Neural progenitor cell (in vitro differentiated cells): ENCODE measurements at regions not wholly inside any gene's neighbourhood (a gene's known extent, or its start where the extent isn't known, plus 50 kb on each side); places are given as distances from the start of the nearest gene placed in this dataset.

ENCODE experiments used
- DNase-seq: peaks from one replicate; pipeline ENCODE4 v3.0.0-alpha.2; 2016; ENCODE audit warnings: low spot score
- H2AFZ ChIP-seq: fragments of 200-600 bp; sonication (generic); replicated peaks from 2 replicates; pipeline ENCODE4 v1.6.1; 2016; ENCODE audit warnings: antibody characterized with exemption
- H3F3A ChIP-seq: fragments of 200-600 bp; sonication (generic); 2 replicates; pipeline ENCODE4 v1.6.1; 2016; ENCODE audit warnings: antibody characterized with exemption, low read depth
- H3K27ac ChIP-seq: fragments of 200-600 bp; sonication (generic); 2 replicates; pipeline ENCODE4 v1.5.1; 2016; ENCODE audit warnings: mild to moderate bottlenecking
- H3K27me3 ChIP-seq: fragments of 200-600 bp; sonication (generic); 2 replicates; pipeline ENCODE4 v1.6.1; 2016; ENCODE audit warnings: mild to moderate bottlenecking, moderate library complexity
- H3K36me3 ChIP-seq: fragments of 200-600 bp; sonication (generic); 2 replicates; pipeline ENCODE4 v1.5.1; 2016
- H3K4me1 ChIP-seq: fragments of 200-600 bp; sonication (generic); 2 replicates; pipeline ENCODE4 v1.6.1; 2016; ENCODE audit warnings: mixed run types
- H3K4me2 ChIP-seq: fragments of 200-600 bp; sonication (generic); 2 replicates; pipeline ENCODE4 v1.6.1; 2016
- H3K4me3 ChIP-seq: fragments of 200-600 bp; sonication (generic); 2 replicates; pipeline ENCODE4 v1.5.1; 2016
- H3K79me2 ChIP-seq: fragments of 200-600 bp; sonication (generic); 2 replicates; pipeline ENCODE4 v1.6.1; 2016; ENCODE audit warnings: low read depth
- H3K9ac ChIP-seq: fragments of 200-600 bp; sonication (generic); 2 replicates; pipeline ENCODE4 v1.6.1; 2016
- H3K9me3 ChIP-seq: fragments of 200-600 bp; sonication (generic); 2 replicates; pipeline ENCODE4 v1.5.1; 2016; ENCODE audit warnings: low read depth
- H4K20me1 ChIP-seq: fragments of 200-600 bp; sonication (generic); 2 replicates; pipeline ENCODE4 v1.6.1; 2016; ENCODE audit warnings: low read depth
- H3K27ac Mint-ChIP-seq: 3 replicates; pipeline ENCODE4 v1.8.0; 2021; ENCODE audit warnings: mixed read lengths
- H3K27me3 Mint-ChIP-seq: 2 replicates; pipeline ENCODE4 v1.8.0; 2022; ENCODE audit warnings: low read depth, mild to moderate bottlenecking, inconsistent platforms, moderate library complexity, mixed read lengths; ENCODE audit not compliant: insufficient read depth
- H3K36me3 Mint-ChIP-seq: 3 replicates; pipeline ENCODE4 v1.8.0; 2021; ENCODE audit warnings: mixed read lengths
- H3K4me1 Mint-ChIP-seq: 3 replicates; pipeline ENCODE4 v1.8.0; 2021; ENCODE audit warnings: mixed read lengths
- H3K4me3 Mint-ChIP-seq: 3 replicates; pipeline ENCODE4 v1.8.0; 2021; ENCODE audit warnings: mild to moderate bottlenecking, moderate library complexity, mixed read lengths
- H3K9me3 Mint-ChIP-seq: 3 replicates; pipeline ENCODE4 v1.8.0; 2020; ENCODE audit warnings: mixed read lengths
- CTCF ChIP-seq: fragments of 200-600 bp; sonication (generic); IDR thresholded peaks from 2 replicates; pipeline ENCODE4 v1.5.1; 2017; ENCODE audit warnings: antibody characterized with exemption, mild to moderate bottlenecking
- EZH2 ChIP-seq: fragments of 200-600 bp; sonication (generic); IDR thresholded peaks from 2 replicates; pipeline ENCODE4 v1.6.1; 2017; ENCODE audit warnings: antibody characterized with exemption, mild to moderate bottlenecking, moderate library complexity
- EZH2phosphoT487 ChIP-seq: fragments of 200-600 bp; sonication (generic); IDR thresholded peaks from 2 replicates; pipeline ENCODE4 v1.6.1; 2017; ENCODE audit warnings: antibody characterized with exemption

GRCh38 chr14:42918615-42919014 lies 1311.9 kb downstream of the LRFN5 start:
- no peak for TF ChIP-seq CTCF
- no peak for TF ChIP-seq EZH2
- TF ChIP-seq EZH2phosphoT487 = no peak
- no peak overlapping the region for H3K9ac ChIP-seq
- H3K4me3 ChIP-seq = no peak overlapping the region
- no peak overlapping the region for H3K27ac ChIP-seq
- no peaks in the 10 kb centered on the region for H3K27me3 ChIP-seq
- Mint-ChIP-seq H3K4me1 (no peaks in the 10 kb centered on the region), H3K27ac (no peak overlapping the region), H3K36me3 (no peaks in the 10 kb centered on the region), H3K9me3 (peaks cover 3% of the 10 kb centered on the region), H3K4me3 (no peak overlapping the region), H3K27me3 (no peaks in the 10 kb centered on the region)
- no peak for DNase-seq
- no peaks in the 10 kb centered on the region for H3K36me3 ChIP-seq
- H3K9me3 ChIP-seq = no peaks in the 10 kb centered on the region
- no peaks in the 10 kb centered on the region for H4K20me1 ChIP-seq
- H3K4me2 ChIP-seq = no peak overlapping the region
- H2AFZ ChIP-seq = no peak overlapping the region
- H3K4me1 ChIP-seq = no peaks in the 10 kb centered on the region
- no peaks in the 10 kb centered on the region for H3F3A ChIP-seq
- no peaks in the 10 kb centered on the region for H3K79me2 ChIP-seq

GRCh38 chr14:42911642-42912041 lies 1305.0 kb downstream of the LRFN5 start:
- H3K4me1 ChIP-seq = no peaks in the 10 kb centered on the region
- no peak overlapping the region for H3K4me3 ChIP-seq
- Mint-ChIP-seq H3K9me3 (no peaks in the 10 kb centered on the region), H3K4me3 (no peak overlapping the region), H3K27ac (no peak overlapping the region), H3K36me3 (no peaks in the 10 kb centered on the region), H3K4me1 (no peaks in the 10 kb centered on the region), H3K27me3 (no peaks in the 10 kb centered on the region)
- H3F3A ChIP-seq = no peaks in the 10 kb centered on the region
- no peak for DNase-seq
- H3K9ac ChIP-seq = no peak overlapping the region
- H3K27ac ChIP-seq = no peak overlapping the region
- no peaks in the 10 kb centered on the region for H3K27me3 ChIP-seq
- H4K20me1 ChIP-seq = no peaks in the 10 kb centered on the region
- TF ChIP-seq EZH2phosphoT487 = no peak
- TF ChIP-seq EZH2 = no peak
- TF ChIP-seq CTCF = no peak
- H3K4me2 ChIP-seq = no peak overlapping the region
- no peaks in the 10 kb centered on the region for H3K36me3 ChIP-seq
- H2AFZ ChIP-seq = no peak overlapping the region
- no peaks in the 10 kb centered on the region for H3K79me2 ChIP-seq
- no peaks in the 10 kb centered on the region for H3K9me3 ChIP-seq

GRCh38 chr14:42909659-42910058 lies 1303.0 kb downstream of the LRFN5 start:
- Histone ChIP-seq H3K9me3 (no peaks in the 10 kb centered on the region), H3K4me1 (no peaks in the 10 kb centered on the region), H3K27me3 (no peaks in the 10 kb centered on the region), H4K20me1 (no peaks in the 10 kb centered on the region), H3K4me3 (no peak overlapping the region), H3K36me3 (no peaks in the 10 kb centered on the region), H3K27ac (no peak overlapping the region), H3K9ac (no peak overlapping the region), H3K4me2 (no peak overlapping the region), H2AFZ (no peak overlapping the region), H3F3A (no peaks in the 10 kb centered on the region), H3K79me2 (no peaks in the 10 kb centered on the region)
- no peaks in the 10 kb centered on the region for H3K4me1 Mint-ChIP-seq
- H3K27me3 Mint-ChIP-seq = no peaks in the 10 kb centered on the region
- no peak overlapping the region for H3K27ac Mint-ChIP-seq
- no peak for DNase-seq
- TF ChIP-seq EZH2phosphoT487 (no peak), EZH2 (no peak), CTCF (no peak)
- H3K9me3 Mint-ChIP-seq = no peaks in the 10 kb centered on the region
- H3K4me3 Mint-ChIP-seq = no peak overlapping the region
- H3K36me3 Mint-ChIP-seq = no peaks in the 10 kb centered on the region

- Histone ChIP-seq H3K4me1 (no peaks in the 10 kb centered on the region), H3K4me2 (no peak overlapping the region), H2AFZ (no peak overlapping the region), H3K9ac (no peak overlapping the region), H3K36me3 (no peaks in the 10 kb centered on the region), H3K27me3 (no peaks in the 10 kb centered on the region), H3K27ac (no peak overlapping the region), H3K4me3 (no peak overlapping the region), H3K79me2 (no peaks in the 10 kb centered on the region), H3F3A (no peaks in the 10 kb centered on the region), H3K9me3 (no peaks in the 10 kb centered on the region), H4K20me1 (no peaks in the 10 kb centered on the region)
- DNase-seq = no peak
- H3K27ac Mint-ChIP-seq = no peak overlapping the region
- H3K27me3 Mint-ChIP-seq = no peaks in the 10 kb centered on the region
- H3K9me3 Mint-ChIP-seq = no peaks in the 10 kb centered on the region
- H3K4me3 Mint-ChIP-seq = no peak overlapping the region
- H3K4me1 Mint-ChIP-seq = no peaks in the 10 kb centered on the region
- TF ChIP-seq EZH2phosphoT487 (no peak), EZH2 (no peak), CTCF (no peak)
- no peaks in the 10 kb centered on the region for H3K36me3 Mint-ChIP-seq
These were observed 1286.5 kb downstream of the LRFN5 start for GRCh38 chr14:42893183-42893582.
